Gastrocnemius medialis (tissue), 4 donors: ENCODE measurements at regions not wholly inside any gene's neighbourhood (a gene's known extent, or its start where the extent isn't known, plus 50 kb on each side); places are given as distances from the start of the nearest gene placed in this dataset.

Source experiments
- CTCF ChIP-seq, 5 experiments: fragments of 450-650 bp in 3 of 5; fragments of 200-600 bp in 2 of 5; sonication (generic) in 2 of 5; IDR thresholded peaks in 4 of 5; conservative IDR thresholded peaks in 1 of 5; 1 replicate in 4 of 5; 2 replicates in 1 of 5; pipeline ENCODE4 v1.5.1; 2016 to 2019; ENCODE audit warnings: antibody characterized with exemption in 5 of 5, mild to moderate bottlenecking in 3 of 5, moderate library complexity in 3 of 5
- POLR2A ChIP-seq, 2 donors: fragments of 450-650 bp; IDR thresholded peaks; one replicate each; pipeline ENCODE4 v1.6.1; 2017; ENCODE audit warnings: antibody characterized with exemption in 2 of 2, mild to moderate bottlenecking in 2 of 2, moderate library complexity in 2 of 2

- no peak for TF ChIP-seq CTCF (IDR thresholded peaks at IDR 0.05 in 4 of 5, conservative IDR thresholded peaks at IDR 0.05 in 1 of 5)
- TF ChIP-seq POLR2A (IDR thresholded peaks at IDR 0.05) = no peak
These were observed 142.1 kb upstream of the PTGFR start for GRCh38 chr1:78348496-78349284.
